ENCODE measurements at regions not wholly inside any gene's neighbourhood (a gene's known extent, or its start where the extent isn't known, plus 50 kb on each side); places are given as distances from the start of the nearest gene placed in this dataset.

DNA sequence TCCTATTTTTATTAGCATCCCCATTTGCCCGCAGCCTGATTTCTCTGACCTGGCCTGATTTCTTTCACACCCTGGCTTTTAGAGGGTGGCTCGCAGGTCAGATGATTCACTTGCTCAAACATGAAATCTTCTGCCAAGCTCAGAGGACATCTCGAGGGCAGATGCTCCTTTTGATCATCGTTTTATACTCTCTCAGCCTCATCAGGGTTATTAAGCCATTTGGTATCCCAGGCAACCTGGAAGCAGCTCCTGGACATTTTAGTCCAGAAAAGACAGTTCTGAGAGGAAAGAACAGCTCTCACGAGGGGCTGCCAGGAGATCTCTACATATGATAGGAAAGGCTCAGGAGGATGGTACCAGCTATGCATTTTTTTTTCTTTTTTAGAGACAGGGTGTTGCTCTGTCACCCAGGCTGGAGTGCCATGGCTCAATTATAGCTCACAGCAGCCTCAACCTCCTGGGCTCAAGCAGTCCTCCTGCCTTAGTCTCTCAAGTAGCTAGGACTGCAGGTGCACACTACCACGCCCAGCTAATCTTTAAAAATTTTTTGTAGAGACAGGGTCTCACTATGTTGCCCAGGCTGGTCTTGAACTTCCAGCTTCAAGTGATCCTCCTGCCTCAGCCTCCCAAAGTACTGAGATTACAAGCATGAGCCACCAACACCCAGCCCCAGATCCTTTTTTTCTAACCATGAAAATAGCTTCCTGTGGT lies 165.4 kb downstream of the KATNAL1 start:
- POLR2A ChIA-PET: no interaction called here
- no peak overlapping the region for H3K27ac Mint-ChIP-seq
- H3K27me3 Mint-ChIP-seq (ENCODE audit: low read depth): no peaks in the 10 kb centered on the region; the same call in 1 of the 2 replicates

More for the DNA sequence above, 165.4 kb downstream of the KATNAL1 start:
- peaks cover 5% of the 10 kb centered on the region; the same call in 1 of the 2 replicates for H3K4me1 Mint-ChIP-seq
- no peak for DNase-seq (ENCODE audit: low spot score)
- H3K9me3 Mint-ChIP-seq: peaks cover 21% of the 10 kb centered on the region
- ATAC-seq: no peak
- TF ChIP-seq KAT7 (CRISPR knock-in tag; IDR thresholded peaks at IDR 0.05; ENCODE audit: borderline replicate concordance): no peak
- no peak for TF ChIP-seq NFE2L1 (CRISPR knock-in tag; IDR thresholded peaks at IDR 0.05)
- no peak for TF ChIP-seq ZNF512 (CRISPR knock-in tag; IDR thresholded peaks at IDR 0.05; ENCODE audit: borderline replicate concordance)
- no peak for TF ChIP-seq ETV6 (CRISPR knock-in tag; IDR thresholded peaks at IDR 0.05)
- TF ChIP-seq GTF2I (CRISPR knock-in tag; conservative IDR thresholded peaks at IDR 0.05): no peak
- TF ChIP-seq SOX15 (CRISPR knock-in tag; IDR thresholded peaks at IDR 0.05): no peak
- no peak for TF ChIP-seq ZNF532 (CRISPR knock-in tag; IDR thresholded peaks at IDR 0.05; ENCODE audit: borderline replicate concordance)
- TF ChIP-seq E2F4 (CRISPR knock-in tag; IDR thresholded peaks at IDR 0.05; ENCODE audit: borderline replicate concordance, low read depth): no peak
- no peak for TF ChIP-seq AFF4 (CRISPR knock-in tag; IDR thresholded peaks at IDR 0.05; ENCODE audit: borderline replicate concordance)
- no peaks in the 10 kb centered on the region for H3K36me3 Mint-ChIP-seq
- CTCF ChIA-PET: interaction anchor here (2.0 kb wide), 1 partner anchor 9 kb away, joined by 12 read pairs; no protein-coding TSS in a partner anchor
- H3K4me3 Mint-ChIP-seq: no peak overlapping the region
